ENCODE measurements at regions not wholly inside any gene's neighbourhood (a gene's known extent, or its start where the extent isn't known, plus 50 kb on each side); places are given as distances from the start of the nearest gene placed in this dataset.
"Not testable (repeated sequence)": the region's sequence is repeated elsewhere in the genome, so short reads cannot be mapped to it uniquely, and the experiment has no call there.

DNA sequence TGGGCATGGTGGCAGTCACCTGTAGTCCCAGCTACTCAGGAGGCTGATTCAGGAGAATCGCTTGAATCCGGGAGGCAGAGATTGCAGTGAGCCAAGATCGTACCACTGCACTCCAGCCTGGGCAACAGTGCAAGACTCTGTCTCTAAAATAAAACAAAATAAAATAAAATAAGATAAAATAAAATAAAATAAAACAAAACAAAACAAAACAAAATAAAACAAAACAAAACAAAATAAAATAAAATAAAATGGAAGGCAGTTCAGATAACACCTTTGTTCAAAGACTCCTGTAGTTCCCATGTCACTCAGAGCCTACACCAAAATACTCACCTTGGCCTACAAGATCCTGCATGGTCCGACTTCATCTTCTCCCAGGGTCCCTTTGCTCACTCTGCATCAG, 61.3 kb downstream of the SYF2 start:
- not testable (repeated sequence) for H3K36me3 ChIP-seq (ENCODE audit: control insufficient read depth, insufficient read depth, low read length); H3K27me3 ChIP-seq (replicated peaks; ENCODE audit: control insufficient read depth, insufficient read depth, low read length); DNase-seq (ENCODE audit: extremely low read depth, insufficient read length); H3K4me3 ChIP-seq (replicated peaks; ENCODE audit: low read depth, low read length)

DNA sequence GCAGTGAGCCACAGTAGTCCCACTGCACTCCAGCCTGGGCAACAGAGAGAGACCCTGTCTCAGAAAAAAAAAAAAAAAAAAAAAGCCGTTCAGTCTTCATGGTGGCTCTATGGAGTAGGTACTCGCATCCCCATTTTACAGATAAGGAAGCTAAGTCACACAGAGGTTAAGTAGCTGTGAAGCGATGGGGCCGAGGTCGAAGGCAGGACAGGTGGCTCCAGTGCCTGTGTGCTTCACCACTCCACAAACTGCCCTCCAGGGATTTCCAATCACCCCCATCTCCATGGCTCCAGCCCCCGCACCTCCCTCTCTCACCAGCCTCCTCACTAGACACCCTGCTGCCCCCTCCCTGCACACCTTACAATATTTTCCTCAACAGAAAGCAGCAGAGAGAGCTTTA, 61.9 kb downstream of the SYF2 start:
- no peaks in the 10 kb centered on the region for H3K27me3 ChIP-seq (replicated peaks; ENCODE audit: control insufficient read depth, insufficient read depth, low read length)
- no peaks in the 10 kb centered on the region for H3K36me3 ChIP-seq (ENCODE audit: control insufficient read depth, insufficient read depth, low read length)
- no peak for DNase-seq (ENCODE audit: extremely low read depth, insufficient read length)
- no peak overlapping the region for H3K4me3 ChIP-seq (replicated peaks; ENCODE audit: low read depth, low read length)
- TF ChIP-seq, protein P1, sequence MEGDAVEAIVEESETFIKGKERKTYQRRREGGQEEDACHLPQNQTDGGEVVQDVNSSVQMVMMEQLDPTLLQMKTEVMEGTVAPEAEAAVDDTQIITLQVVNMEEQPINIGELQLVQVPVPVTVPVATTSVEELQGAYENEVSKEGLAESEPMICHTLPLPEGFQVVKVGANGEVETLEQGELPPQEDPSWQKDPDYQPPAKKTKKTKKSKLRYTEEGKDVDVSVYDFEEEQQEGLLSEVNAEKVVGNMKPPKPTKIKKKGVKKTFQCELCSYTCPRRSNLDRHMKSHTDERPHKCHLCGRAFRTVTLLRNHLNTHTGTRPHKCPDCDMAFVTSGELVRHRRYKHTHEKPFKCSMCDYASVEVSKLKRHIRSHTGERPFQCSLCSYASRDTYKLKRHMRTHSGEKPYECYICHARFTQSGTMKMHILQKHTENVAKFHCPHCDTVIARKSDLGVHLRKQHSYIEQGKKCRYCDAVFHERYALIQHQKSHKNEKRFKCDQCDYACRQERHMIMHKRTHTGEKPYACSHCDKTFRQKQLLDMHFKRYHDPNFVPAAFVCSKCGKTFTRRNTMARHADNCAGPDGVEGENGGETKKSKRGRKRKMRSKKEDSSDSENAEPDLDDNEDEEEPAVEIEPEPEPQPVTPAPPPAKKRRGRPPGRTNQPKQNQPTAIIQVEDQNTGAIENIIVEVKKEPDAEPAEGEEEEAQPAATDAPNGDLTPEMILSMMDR (IDR thresholded peaks at IDR 0.05; ENCODE audit: insufficient read depth, low read length, poor library complexity, severe bottlenecking): no peak

DNA sequence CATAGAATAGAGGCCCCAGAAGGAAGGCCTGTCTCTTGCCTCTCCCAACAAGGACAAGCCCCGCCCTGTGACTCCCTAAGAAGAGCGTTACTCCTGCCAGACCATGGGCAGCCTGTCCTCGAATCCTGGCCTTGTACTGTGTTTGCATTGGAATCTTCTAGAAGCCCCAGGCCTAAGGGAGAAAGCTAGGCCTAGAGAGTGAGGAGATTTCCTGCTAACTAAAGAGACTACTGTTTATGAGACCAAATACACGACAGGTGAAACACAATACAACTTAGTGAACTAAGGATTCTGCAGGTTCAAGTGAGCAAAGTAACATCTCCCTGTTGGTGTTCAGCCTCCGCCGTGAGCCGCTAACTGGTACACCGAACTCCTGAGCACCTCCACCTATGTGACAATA, 62.7 kb downstream of the SYF2 start:
- DNase-seq (ENCODE audit: extremely low read depth, insufficient read length): no peak
- TF ChIP-seq, protein P1 (IDR thresholded peaks at IDR 0.05; ENCODE audit: insufficient read depth, low read length, poor library complexity, severe bottlenecking): no peak
- no peak overlapping the region for H3K4me3 ChIP-seq (replicated peaks; ENCODE audit: low read depth, low read length)
- no peaks in the 10 kb centered on the region for H3K36me3 ChIP-seq (ENCODE audit: control insufficient read depth, insufficient read depth, low read length)
- no peaks in the 10 kb centered on the region for H3K27me3 ChIP-seq (replicated peaks; ENCODE audit: control insufficient read depth, insufficient read depth, low read length)

DNA sequence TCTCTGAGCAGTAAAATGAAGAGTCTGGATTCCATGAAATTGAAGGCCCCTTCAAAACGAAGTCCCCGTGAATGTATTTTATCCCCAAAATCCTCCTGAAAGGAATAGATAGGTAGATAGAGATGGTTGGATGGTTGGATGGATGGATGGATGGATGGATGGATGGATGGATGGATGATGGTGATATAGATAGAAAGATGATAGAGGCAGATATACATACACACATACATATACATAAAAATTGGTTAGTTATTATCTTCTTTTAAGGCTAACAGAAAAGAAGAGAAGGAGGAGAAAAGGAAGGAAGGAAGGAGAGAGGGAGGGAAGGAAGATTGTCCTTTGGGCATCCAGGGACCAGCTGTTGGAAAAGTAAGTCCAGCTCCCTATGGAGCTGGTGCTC, 63.1 kb downstream of the SYF2 start:
- Histone ChIP-seq H3K27me3 (replicated peaks; ENCODE audit: control insufficient read depth, insufficient read depth, low read length) (no peaks in the 10 kb centered on the region), H3K4me3 (replicated peaks; ENCODE audit: low read depth, low read length) (no peak overlapping the region), H3K36me3 (ENCODE audit: control insufficient read depth, insufficient read depth, low read length) (no peaks in the 10 kb centered on the region)
- no peak for DNase-seq (ENCODE audit: extremely low read depth, insufficient read length)
- TF ChIP-seq, protein P1 (IDR thresholded peaks at IDR 0.05; ENCODE audit: insufficient read depth, low read length, poor library complexity, severe bottlenecking): no peak

DNA sequence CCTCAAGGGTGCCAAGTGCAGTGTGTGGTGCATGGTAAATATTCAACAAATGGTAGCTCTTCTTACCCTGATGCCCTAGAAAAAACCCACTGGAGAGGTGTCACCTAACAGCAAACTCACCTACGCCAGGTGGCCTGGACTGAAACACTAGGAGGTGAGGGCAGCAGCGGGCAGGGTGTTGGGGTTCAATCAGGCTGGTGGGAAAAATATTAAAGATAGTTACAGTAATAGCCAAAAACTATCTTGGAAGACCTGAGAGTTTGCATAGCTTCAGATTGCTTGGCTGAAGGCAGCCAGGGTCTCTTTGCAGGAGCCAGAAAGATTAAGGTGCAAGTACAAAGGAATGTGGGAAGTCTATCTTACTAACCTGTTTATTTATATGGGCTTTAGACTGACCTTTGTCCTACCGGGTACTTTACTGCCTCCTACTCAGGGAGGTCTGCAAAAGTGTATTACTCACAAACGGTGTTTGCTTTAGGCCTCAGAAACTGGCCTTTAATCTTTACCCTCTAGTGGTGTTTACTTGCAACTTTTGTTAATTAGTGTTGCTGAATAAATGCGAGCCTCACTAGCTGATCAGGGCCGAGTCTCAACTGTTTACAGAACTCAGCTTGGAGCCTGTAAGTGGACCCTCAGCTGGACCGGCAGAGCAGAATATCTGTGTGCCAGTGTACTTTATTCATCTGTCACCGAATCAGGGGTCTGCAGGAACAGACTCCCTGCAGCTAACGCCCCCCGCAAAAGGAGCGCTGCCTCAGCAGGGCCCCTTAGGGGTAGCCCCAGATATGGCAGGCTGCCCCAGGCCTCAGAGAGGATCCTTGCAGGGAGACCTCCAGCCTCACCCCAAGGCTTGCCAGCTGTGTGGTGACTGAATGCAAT, 63.9 kb downstream of the SYF2 start:
- DNase-seq (ENCODE audit: extremely low read depth, insufficient read length): no peak
- no peaks in the 10 kb centered on the region for H3K27me3 ChIP-seq (replicated peaks; ENCODE audit: control insufficient read depth, insufficient read depth, low read length)
- H3K4me3 ChIP-seq (replicated peaks; ENCODE audit: low read depth, low read length): no peak overlapping the region
- no peaks in the 10 kb centered on the region for H3K36me3 ChIP-seq (ENCODE audit: control insufficient read depth, insufficient read depth, low read length)
- TF ChIP-seq, protein P1 (IDR thresholded peaks at IDR 0.05; ENCODE audit: insufficient read depth, low read length, poor library complexity, severe bottlenecking): no peak

DNA sequence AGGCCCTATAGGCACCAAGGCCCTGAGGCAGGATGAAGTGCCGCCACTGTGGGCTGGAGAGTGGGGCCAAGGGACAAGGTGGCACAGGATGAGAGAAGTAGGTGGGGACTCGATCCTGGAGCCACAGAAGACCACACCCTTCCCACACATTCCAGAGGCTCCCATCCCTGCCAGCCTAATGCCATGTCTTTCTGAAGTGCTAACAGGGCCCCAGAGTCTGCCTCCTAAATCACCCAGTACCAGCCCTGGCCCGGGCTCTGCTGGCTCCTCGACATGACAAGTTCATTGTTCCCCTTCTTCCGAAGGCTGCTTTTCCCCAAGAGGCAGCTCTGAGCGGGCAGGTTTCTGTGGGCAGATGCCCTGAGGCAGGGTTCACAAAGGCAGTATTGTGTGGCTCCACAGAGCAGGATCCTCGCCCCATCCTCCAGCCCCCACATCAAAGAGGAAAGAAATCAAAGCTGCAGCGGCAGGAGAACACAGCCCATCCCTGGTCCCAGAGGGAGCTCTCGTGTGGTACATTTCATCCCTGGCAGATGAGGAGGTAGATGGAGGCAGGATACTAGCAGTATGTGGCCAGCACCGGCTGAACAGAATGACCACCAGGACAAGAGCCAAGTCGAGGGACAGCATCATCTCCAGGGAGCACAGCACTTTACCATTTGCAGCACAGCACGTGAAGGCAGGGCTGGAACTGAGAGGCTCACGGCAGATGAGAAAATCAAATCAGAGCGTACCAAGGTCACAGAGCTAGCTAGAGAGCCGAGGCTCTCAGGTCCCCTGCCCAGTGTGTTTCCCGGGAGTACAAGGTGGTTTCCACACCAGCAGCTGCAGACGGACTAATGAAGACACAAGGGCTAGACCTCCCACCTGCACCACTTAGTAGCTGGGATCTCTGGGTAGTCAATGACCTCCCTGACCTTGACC, 64.8 kb downstream of the SYF2 start:
- TF ChIP-seq, protein P1 (IDR thresholded peaks at IDR 0.05; ENCODE audit: insufficient read depth, low read length, poor library complexity, severe bottlenecking): no peak
- no peaks in the 10 kb centered on the region for H3K36me3 ChIP-seq (ENCODE audit: control insufficient read depth, insufficient read depth, low read length)
- H3K4me3 ChIP-seq (replicated peaks; ENCODE audit: low read depth, low read length): no peak overlapping the region
- DNase-seq (ENCODE audit: extremely low read depth, insufficient read length): no peak
- H3K27me3 ChIP-seq (replicated peaks; ENCODE audit: control insufficient read depth, insufficient read depth, low read length): no peaks in the 10 kb centered on the region
